Small intestine (tissue), 7 donors: ENCODE measurements at regions not wholly inside any gene's neighbourhood (a gene's known extent, or its start where the extent isn't known, plus 50 kb on each side); places are given as distances from the start of the nearest gene placed in this dataset.
"Not testable (repeated sequence)": the region's sequence is repeated elsewhere in the genome, so short reads cannot be mapped to it uniquely, and the experiment has no call there.

Experiments
- DNase-seq, 2 donors: peaks; one replicate each; pipeline versions ENCODE4 v3.0.0 to v3.0.0-alpha.2; 2013
- FAIRE-seq: peaks from 2 replicates; lab custom pipeline; 2012; peaks lifted over from hg19 to GRCh38; lab: Jason Lieb, UNC
- H3K27ac ChIP-seq, 3 donors: one replicate each; pipeline ENCODE4 v1.5.1; 2013; ENCODE audit warnings: low read length in 2 of 3, mild to moderate bottlenecking in 2 of 3, control low read depth in 1 of 3, inconsistent platforms in 1 of 3, low read depth in 1 of 3, moderate library complexity in 1 of 3
- H3K27me3 ChIP-seq, 3 donors: one replicate each; pipeline ENCODE4 v1.6.1; 2013; ENCODE audit warnings: low read length in 3 of 3, inconsistent platforms in 1 of 3; ENCODE audit not compliant: control insufficient read depth in 3 of 3, insufficient read depth in 3 of 3
- H3K36me3 ChIP-seq, 3 donors: one replicate each; pipeline ENCODE4 v1.6.1; 2013; ENCODE audit warnings: low read length in 3 of 3, inconsistent platforms in 1 of 3, low read depth in 1 of 3, mild to moderate bottlenecking in 1 of 3, moderate library complexity in 1 of 3; ENCODE audit not compliant: control insufficient read depth in 3 of 3, insufficient read depth in 2 of 3
- H3K4me1 ChIP-seq, 3 donors: one replicate each; pipeline ENCODE4 v1.6.1; 2013; ENCODE audit warnings: low read length in 2 of 3, inconsistent platforms in 1 of 3, low read depth in 1 of 3, mild to moderate bottlenecking in 1 of 3, moderate library complexity in 1 of 3; ENCODE audit not compliant: control insufficient read depth in 3 of 3, insufficient read depth in 2 of 3
- H3K4me3 ChIP-seq, 3 donors: one replicate each; pipeline ENCODE4 v1.5.1; 2013; ENCODE audit warnings: low read length in 3 of 3, control low read depth in 1 of 3, inconsistent platforms in 1 of 3, low read depth in 1 of 3, mild to moderate bottlenecking in 1 of 3, moderate library complexity in 1 of 3
- H3K9me3 ChIP-seq, 2 donors: one replicate each; pipeline ENCODE4 v1.6.1; 2013; ENCODE audit warnings: low read depth in 1 of 2, low read length in 1 of 2; ENCODE audit not compliant: control insufficient read depth in 2 of 2, insufficient read depth in 1 of 2
- WGBS, 3 donors: extraction: QIAGEN DNeasy Blood & Tissue Kit; methylation state at CpG; one replicate each; pipeline ENCODE4 v1.1.7; 2013; 5-methylcytosine and 5-hydroxymethylcytosine counted together
- donor health status: healthy with polysubstance abuse.
- donor health status: control.
- donor health status: control.
- donor health status: Bipolar disorder and iron deficiency.
- donor health status: healthy.

DNA sequence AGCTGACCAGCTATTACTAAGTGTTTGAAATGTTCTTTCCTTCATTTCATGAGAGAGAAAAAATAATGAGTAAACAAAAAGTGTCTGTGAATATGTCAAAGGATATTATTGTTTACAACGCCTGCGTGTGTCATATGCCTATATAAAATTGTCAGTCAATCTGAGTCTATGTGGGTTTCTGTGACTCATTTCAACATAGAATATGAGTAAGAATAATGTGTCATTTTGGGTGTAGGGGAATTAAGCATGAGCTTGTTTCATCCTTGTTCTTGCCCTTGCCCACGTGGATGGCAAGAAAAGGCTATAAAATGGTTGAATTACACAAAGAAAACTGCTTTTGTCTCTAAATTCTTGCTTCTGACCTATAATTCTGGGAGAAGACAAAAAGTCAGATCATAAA is 466.0 kb downstream of the PTH2R start:
- FAIRE-seq, result no peak
- Histone ChIP-seq H3K27ac (no peak overlapping the region), H3K36me3 (no peaks in the 10 kb centered on the region), H3K4me3 (no peak overlapping the region), H3K4me1 (no peaks in the 10 kb centered on the region), H3K9me3 (peaks cover 0 to 2% of the 10 kb centered on the region in 2 donors), H3K27me3 (no peaks in the 10 kb centered on the region)
- DNase-seq, result no peak
- WGBS, 3 donors, result 14 to 37% (median 20%) methylated on average over 3 of the region's 3 CpGs

DNA sequence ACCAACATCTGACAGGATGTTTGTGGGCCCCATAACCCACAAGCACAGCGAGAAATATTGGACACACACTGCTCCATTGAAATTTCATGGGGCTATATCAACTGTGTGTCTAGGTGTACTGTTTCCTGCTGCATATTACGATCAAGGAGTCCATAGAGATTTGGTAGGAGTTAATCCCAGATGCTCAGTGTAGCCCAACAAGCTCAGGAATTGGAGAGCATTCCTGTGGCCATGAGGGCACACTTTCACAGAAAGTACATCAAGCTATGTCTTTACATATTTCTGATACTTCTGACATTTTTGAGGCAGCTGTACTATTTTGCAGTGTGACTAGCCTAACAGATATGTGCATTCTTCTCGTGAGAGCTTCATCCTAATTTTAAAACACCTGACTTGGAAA is 473.1 kb downstream of the PTH2R start:
- Histone ChIP-seq H3K4me1 (no peaks in the 10 kb centered on the region), H3K27me3 (no peaks in the 10 kb centered on the region), H3K9me3 (peaks cover 0 to 2% of the 10 kb centered on the region in 2 donors), H3K27ac (no peak overlapping the region), H3K36me3 (no peaks in the 10 kb centered on the region), H3K4me3 (no peak overlapping the region)
- 83 to 85% (median 84%) methylated on average over 3 of the region's 3 CpGs for WGBS, 3 donors
- no peak for FAIRE-seq
- no peak for DNase-seq

DNA sequence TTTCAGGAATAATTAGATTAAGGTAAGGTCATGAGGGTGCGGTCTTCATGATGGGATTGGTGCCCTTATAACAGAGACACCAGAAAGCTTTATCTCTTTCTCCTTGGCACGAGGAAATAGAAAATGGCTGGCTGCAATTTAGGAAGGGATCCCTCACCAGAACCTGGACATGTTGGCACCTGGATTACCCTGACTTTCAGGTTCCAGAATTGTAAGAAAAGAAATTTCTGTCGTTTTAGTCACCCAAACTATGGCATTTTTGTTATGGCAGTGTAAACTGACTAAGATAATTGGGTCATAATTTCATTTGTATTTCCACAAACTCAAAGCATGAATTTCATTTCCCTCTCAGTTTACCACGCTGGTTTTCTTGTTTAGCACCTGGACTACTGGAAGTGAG is 473.6 kb downstream of the PTH2R start:
- peaks cover 0 to 2% of the 10 kb centered on the region in 2 donors for H3K9me3 ChIP-seq
- H3K27ac ChIP-seq, result no peak overlapping the region
- no peaks in the 10 kb centered on the region for H3K4me1 ChIP-seq
- H3K4me3 ChIP-seq, result no peak overlapping the region
- H3K36me3 ChIP-seq, result no peaks in the 10 kb centered on the region
- FAIRE-seq (no peak), DNase-seq (no peak)
- WGBS, 3 donors, result 49 to 73% (median 50%) methylated on average over 4 of the region's 4 CpGs
- H3K27me3 ChIP-seq, result no peaks in the 10 kb centered on the region

DNA sequence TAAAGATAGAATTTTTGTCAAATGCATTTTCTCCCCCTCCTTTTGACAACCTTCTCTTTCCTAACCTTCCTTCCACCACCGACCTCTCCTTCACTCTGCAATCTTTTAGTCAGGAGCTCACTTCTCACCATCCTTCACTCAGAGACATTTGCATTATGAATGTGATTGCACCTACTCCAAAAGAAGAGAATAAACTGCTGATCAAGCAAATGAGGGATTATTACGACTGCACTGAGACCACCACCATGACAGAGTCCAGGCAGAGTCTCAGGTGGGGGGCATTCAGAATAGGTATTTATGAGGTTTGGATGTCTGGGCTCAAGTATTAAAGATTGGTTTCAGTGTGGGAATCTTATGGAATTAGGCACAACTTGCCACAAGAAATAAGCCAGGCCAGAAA is 483.9 kb downstream of the PTH2R start:
- WGBS, 3 donors, result 71 to 74% (median 71%) methylated on average over 2 of the region's 2 CpGs
- Histone ChIP-seq H3K27me3 (no peaks in the 10 kb centered on the region), H3K36me3 (no peaks in the 10 kb centered on the region), H3K4me3 (no peak overlapping the region), H3K9me3 (no peaks in the 10 kb centered on the region), H3K27ac (no peak overlapping the region), H3K4me1 (no peaks in the 10 kb centered on the region)
- DNase-seq (no peak), FAIRE-seq (no peak)

DNA sequence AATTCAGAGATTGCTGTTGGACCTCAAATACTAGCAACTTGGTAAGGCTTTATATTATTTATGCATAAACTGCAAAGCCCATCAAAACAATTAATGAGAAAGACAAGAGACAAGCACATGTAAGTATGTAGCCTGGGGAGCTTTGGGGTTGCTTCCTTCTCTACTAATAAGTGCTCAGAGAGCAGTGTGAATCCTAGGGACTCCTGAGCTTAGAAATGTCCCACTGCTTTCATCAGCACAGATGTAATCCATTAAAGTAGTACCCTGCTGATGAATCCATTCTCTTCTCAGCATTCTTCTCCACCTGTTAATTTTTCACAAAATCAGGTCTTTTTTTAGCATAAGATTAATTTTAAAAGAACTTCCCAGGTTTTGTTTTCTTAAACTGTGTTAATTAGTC is 485.6 kb downstream of the PTH2R start:
- H3K36me3 ChIP-seq, result no peaks in the 10 kb centered on the region
- no peak overlapping the region for H3K27ac ChIP-seq
- H3K4me3 ChIP-seq, result no peak overlapping the region
- no peaks in the 10 kb centered on the region for H3K4me1 ChIP-seq
- H3K9me3 ChIP-seq, result no peaks in the 10 kb centered on the region
- FAIRE-seq, result no peak
- no peak for DNase-seq
- no peaks in the 10 kb centered on the region for H3K27me3 ChIP-seq

DNA sequence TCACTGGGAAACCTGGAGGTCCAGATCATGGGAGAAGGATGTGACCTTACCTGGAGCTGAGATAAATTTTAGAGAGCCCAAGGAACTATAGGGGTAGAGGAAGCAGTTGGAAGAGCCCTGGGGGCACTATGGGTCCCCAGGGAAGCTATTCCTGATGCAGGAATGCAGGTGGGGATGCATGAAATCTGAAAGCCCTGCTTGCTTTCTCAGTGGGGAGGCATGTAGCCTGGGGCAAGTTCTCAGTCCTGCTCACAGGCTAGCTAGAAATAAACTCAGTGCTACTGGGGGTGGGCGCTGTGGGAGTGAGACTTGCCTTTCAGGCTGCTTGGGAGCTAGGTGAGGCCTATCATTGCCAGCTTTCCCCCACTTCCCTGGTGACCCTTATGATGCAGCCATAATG is 499.7 kb downstream of the PTH2R start:
- DNase-seq (no peak), FAIRE-seq (no peak)
- WGBS, 3 donors, result 85 to 100% (median 86%) methylated on average over 1 of the region's 1 CpG
- no peak overlapping the region for H3K27ac ChIP-seq
- no peaks in the 10 kb centered on the region for H3K9me3 ChIP-seq
- H3K4me1 ChIP-seq, result no peaks in the 10 kb centered on the region
- no peaks in the 10 kb centered on the region for H3K36me3 ChIP-seq
- H3K4me3 ChIP-seq, result no peak overlapping the region
- peaks cover 0 to 2% (median 0%) of the 10 kb centered on the region in 3 donors for H3K27me3 ChIP-seq

DNA sequence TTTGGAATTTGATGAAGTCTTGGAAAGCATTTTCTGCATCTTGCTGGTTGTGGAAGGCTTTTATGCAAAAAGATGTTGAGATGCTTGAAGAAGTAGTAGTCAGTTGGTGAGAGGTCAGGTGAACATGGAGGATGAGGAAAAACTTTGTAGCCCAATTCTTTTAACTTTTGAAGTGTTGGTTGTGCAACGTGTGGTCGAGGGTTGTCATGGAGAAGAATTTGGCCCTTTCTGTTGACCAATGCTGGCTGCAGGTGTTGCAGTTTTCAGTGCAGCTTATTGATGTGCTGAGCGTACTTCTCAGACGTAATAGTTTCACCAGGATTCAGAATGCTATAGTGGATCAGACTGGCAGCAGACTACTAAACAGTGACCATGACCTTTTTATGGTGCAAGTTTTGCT is 508.4 kb upstream of the MAP2 start:
- no peaks in the 10 kb centered on the region for H3K9me3 ChIP-seq
- no peak overlapping the region for H3K4me3 ChIP-seq
- FAIRE-seq (no peak), DNase-seq (no peak)
- no peaks in the 10 kb centered on the region for H3K4me1 ChIP-seq
- H3K27me3 ChIP-seq, result no peaks in the 10 kb centered on the region
- 85 to 87% (median 87%) methylated on average over 4 of the region's 4 CpGs for WGBS, 3 donors
- no peaks in the 10 kb centered on the region for H3K36me3 ChIP-seq
- H3K27ac ChIP-seq, result no peak overlapping the region

DNA sequence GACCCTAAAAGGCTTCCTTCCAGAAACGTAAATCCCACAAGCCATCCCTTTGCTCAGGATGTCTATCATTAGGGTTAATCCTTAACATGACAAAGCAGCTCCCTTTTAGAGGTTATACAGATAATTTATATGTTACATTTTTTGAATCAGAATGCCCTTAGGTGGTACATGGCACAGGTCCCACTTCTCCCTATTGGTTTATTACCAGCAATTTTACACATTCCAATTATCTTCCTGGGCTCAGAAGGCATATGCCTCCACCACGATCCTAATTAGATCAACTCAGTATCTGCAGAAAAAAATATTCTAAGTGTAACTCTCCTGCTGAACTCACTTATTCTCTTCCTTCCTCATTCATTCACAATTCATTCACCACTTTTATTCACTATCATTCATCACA is 507.0 kb upstream of the MAP2 start:
- Histone ChIP-seq H3K4me1 (no peaks in the 10 kb centered on the region), H3K36me3 (no peaks in the 10 kb centered on the region), H3K27ac (no peak overlapping the region), H3K27me3 (no peaks in the 10 kb centered on the region), H3K9me3 (no peaks in the 10 kb centered on the region), H3K4me3 (no peak overlapping the region)
- DNase-seq, result no peak
- FAIRE-seq, result no peak
- 28 to 56% (median 32%) methylated on average over 2 of the region's 2 CpGs for WGBS, 3 donors

DNA sequence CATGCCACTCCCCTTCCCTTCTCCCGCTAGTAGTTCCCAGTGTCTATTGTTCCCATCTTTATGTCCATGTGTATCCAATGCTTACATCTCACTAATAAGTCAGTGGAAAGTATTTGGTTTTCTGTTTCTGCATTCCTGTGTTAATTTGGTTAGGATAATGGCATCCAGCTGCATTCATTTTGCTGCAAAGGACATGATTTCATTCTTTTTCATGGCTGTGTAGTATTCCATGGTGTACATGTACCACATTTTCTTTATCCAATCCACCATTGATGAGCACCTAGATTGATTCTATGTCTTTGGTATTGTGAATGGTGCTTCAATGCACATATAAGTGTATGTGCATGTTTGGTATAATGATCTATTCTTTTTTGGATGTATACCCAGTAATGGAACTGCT is 502.5 kb upstream of the MAP2 start:
- not testable (repeated sequence) for H3K27me3 ChIP-seq, H3K27ac ChIP-seq, FAIRE-seq, H3K9me3 ChIP-seq, DNase-seq, H3K4me3 ChIP-seq, H3K36me3 ChIP-seq, H3K4me1 ChIP-seq
- WGBS, 3 donors, result 87 to 97% (median 91%) methylated on average over 1 of the region's 1 CpG
